ENCODE measurements at regions not wholly inside any gene's neighbourhood (a gene's known extent, or its start where the extent isn't known, plus 50 kb on each side); places are given as distances from the start of the nearest gene placed in this dataset.

- CTCF ChIA-PET: no interaction called here
- POLR2A ChIA-PET: no interaction called here
- no peaks in the 10 kb centered on the region for H3K4me1 ChIP-seq (ENCODE audit: control insufficient read depth, insufficient read depth, low read length)
- no peaks in the 10 kb centered on the region for H3K9me3 ChIP-seq (ENCODE audit: control insufficient read depth, insufficient read depth, low read depth, low read length)
- H3K27ac ChIP-seq (ENCODE audit: extremely low read depth, low read depth, low read length): no peak overlapping the region
- TF ChIP-seq IKZF3 (tag by site-specific recombination; IDR thresholded peaks at IDR 0.05) (no peak), KLF9 (tag by site-specific recombination; IDR thresholded peaks at IDR 0.05; ENCODE audit: low read depth) (no peak), ZNF623 (tag by site-specific recombination; IDR thresholded peaks at IDR 0.05) (no peak), ZNF311 (tag by site-specific recombination; IDR thresholded peaks at IDR 0.05; ENCODE audit: borderline replicate concordance) (no peak), ZNF138 (tag by site-specific recombination; IDR thresholded peaks at IDR 0.05; ENCODE audit: borderline replicate concordance) (no peak), ZNF549 (tag by site-specific recombination; IDR thresholded peaks at IDR 0.05) (no peak), HIC1 (tag by site-specific recombination; IDR thresholded peaks at IDR 0.05) (no peak), ZNF639 (tag by site-specific recombination; IDR thresholded peaks at IDR 0.05) (no peak), PRDM6 (tag by site-specific recombination; IDR thresholded peaks at IDR 0.05) (no peak)
- no peak overlapping the region for H3K4me3 ChIP-seq (ENCODE audit: low read depth, low read length)
- H3K36me3 ChIP-seq (ENCODE audit: control insufficient read depth in 2 of 2, insufficient read depth in 1 of 2, low read length in 2 of 2): no peaks in the 10 kb centered on the region
Measured at GRCh38 chr9:108708448-108708847, 147.3 kb downstream of the ACTL7B start.

GRCh38 chr9:108707120-108707519, 148.7 kb downstream of the ACTL7B start:
- no peaks in the 10 kb centered on the region for H3K36me3 ChIP-seq (ENCODE audit: control insufficient read depth in 2 of 2, insufficient read depth in 1 of 2, low read length in 2 of 2)
- no peaks in the 10 kb centered on the region for H3K4me1 ChIP-seq (ENCODE audit: control insufficient read depth, insufficient read depth, low read length)
- POLR2A ChIA-PET: no interaction called here
- CTCF ChIA-PET: no interaction called here
- no peaks in the 10 kb centered on the region for H3K9me3 ChIP-seq (ENCODE audit: control insufficient read depth, insufficient read depth, low read depth, low read length)
- no peak overlapping the region for H3K4me3 ChIP-seq (ENCODE audit: low read depth, low read length)
- no peak overlapping the region for H3K27ac ChIP-seq (ENCODE audit: extremely low read depth, low read depth, low read length)
- TF ChIP-seq KLF8 (tag by site-specific recombination; IDR thresholded peaks at IDR 0.05) (no peak), ZNF366 (tag by site-specific recombination; conservative IDR thresholded peaks at IDR 0.05) (no peak), ZNF416 (tag by site-specific recombination; IDR thresholded peaks at IDR 0.05) (no peak), KLF10 (tag by site-specific recombination; IDR thresholded peaks at IDR 0.05) (no peak), ZNF280D (tag by site-specific recombination; IDR thresholded peaks at IDR 0.05) (no peak), INSM2 (tag by site-specific recombination; IDR thresholded peaks at IDR 0.05) (no peak), KLF1 (tag by site-specific recombination; IDR thresholded peaks at IDR 0.05) (no peak), HIC1 (tag by site-specific recombination; IDR thresholded peaks at IDR 0.05) (no peak), ZBTB21 (tag by site-specific recombination; IDR thresholded peaks at IDR 0.05) (no peak), ZNF10 (tag by site-specific recombination; IDR thresholded peaks at IDR 0.05) (no peak), ZNF76 (tag by site-specific recombination; IDR thresholded peaks at IDR 0.05; ENCODE audit: borderline replicate concordance, low read depth) (no peak), ZNF510 (tag by site-specific recombination; IDR thresholded peaks at IDR 0.05; ENCODE audit: insufficient replicate concordance) (no peak), SALL2 (tag by site-specific recombination; IDR thresholded peaks at IDR 0.05; ENCODE audit: borderline replicate concordance) (no peak), ZNF704 (tag by site-specific recombination; IDR thresholded peaks at IDR 0.05) (no peak)
